MM.1S (cell line): ENCODE measurements at regions not wholly inside any gene's neighbourhood (a gene's known extent, or its start where the extent isn't known, plus 50 kb on each side); places are given as distances from the start of the nearest gene placed in this dataset.

Source experiments
- DNase-seq: peaks from one replicate; pipeline ENCODE4 v3.0.0-alpha.2; 2015
- H2AFZ ChIP-seq: fragments of 300-600 bp; sonication (generic); 2 replicates; pipeline ENCODE4 v1.6.0; 2016; ENCODE audit warnings: antibody characterized with exemption, low read length
- H3F3A ChIP-seq: fragments of 300-600 bp; sonication (generic); 2 replicates; pipeline ENCODE4 v1.6.1; 2016; ENCODE audit warnings: mild to moderate bottlenecking, antibody characterized with exemption, low read length, moderate library complexity, mixed read lengths; ENCODE audit not compliant: insufficient read depth
- H3K27ac ChIP-seq: fragments of 300-600 bp; sonication (generic); 2 replicates; pipeline ENCODE4 v1.5.1; 2016; ENCODE audit warnings: mild to moderate bottlenecking, low read length
- H3K27me3 ChIP-seq: fragments of 300-600 bp; sonication (generic); replicated peaks from 2 replicates; pipeline ENCODE4 v1.6.0; 2016; ENCODE audit warnings: low read length; ENCODE audit not compliant: insufficient read depth
- H3K36me3 ChIP-seq: fragments of 300-600 bp; sonication (generic); replicated peaks from 2 replicates; pipeline ENCODE4 v1.6.1; 2016; ENCODE audit warnings: mild to moderate bottlenecking, low read length, mixed read lengths; ENCODE audit not compliant: insufficient read depth
- H3K4me1 ChIP-seq: fragments of 300-600 bp; sonication (generic); 2 replicates; pipeline ENCODE4 v1.6.1; 2016; ENCODE audit warnings: low read length, mixed read lengths
- H3K4me2 ChIP-seq: fragments of 300-600 bp; sonication (generic); 2 replicates; pipeline ENCODE4 v1.6.0; 2016; ENCODE audit warnings: low read depth, low read length
- H3K4me3 ChIP-seq: fragments of 300-600 bp; sonication (generic); 2 replicates; pipeline ENCODE4 v1.5.1; 2016; ENCODE audit warnings: low read length, mixed read lengths
- H3K79me2 ChIP-seq: fragments of 300-600 bp; sonication (generic); 2 replicates; pipeline ENCODE4 v1.6.1; 2016; ENCODE audit warnings: mixed run types, low read length, mixed read lengths
- H3K9ac ChIP-seq: fragments of 300-600 bp; sonication (generic); 2 replicates; pipeline ENCODE4 v1.6.1; 2016; ENCODE audit warnings: low read length, mixed read lengths
- H3K9me2 ChIP-seq: fragments of 300-600 bp; sonication (generic); replicated peaks from 2 replicates; pipeline ENCODE4 v1.6.1; 2016; ENCODE audit warnings: mild to moderate bottlenecking, low read length, mixed read lengths; ENCODE audit not compliant: insufficient read depth
- H3K9me3 ChIP-seq: fragments of 300-600 bp; sonication (generic); replicated peaks from 2 replicates; pipeline ENCODE4 v1.6.1; 2016; ENCODE audit warnings: mild to moderate bottlenecking, low read length, mixed read lengths; ENCODE audit not compliant: insufficient read depth
- H4K20me1 ChIP-seq: fragments of 300-600 bp; sonication (generic); 2 replicates; pipeline ENCODE4 v1.6.1; 2016; ENCODE audit warnings: mild to moderate bottlenecking, low read length, moderate library complexity, mixed read lengths; ENCODE audit not compliant: insufficient read depth
- EZH2 ChIP-seq: fragments of 300-600 bp; sonication (generic); optimal IDR thresholded peaks from 2 replicates; pipeline ENCODE3; 2017; ENCODE audit warnings: low read depth, mild to moderate bottlenecking, antibody characterized with exemption, low read length, mixed read lengths
- EZH2phosphoT487 ChIP-seq: fragments of 300-600 bp; sonication (generic); IDR thresholded peaks from 2 replicates; pipeline ENCODE4 v1.6.1; 2018; ENCODE audit warnings: antibody characterized with exemption, low read length
- TF ChIP-seq, protein P1 (sequence below): fragments of 300-600 bp; sonication (generic); IDR thresholded peaks from 2 replicates; pipeline ENCODE4 v1.5.1; 2016; ENCODE audit warnings: antibody characterized with exemption, low read length, mixed read lengths

DNA sequence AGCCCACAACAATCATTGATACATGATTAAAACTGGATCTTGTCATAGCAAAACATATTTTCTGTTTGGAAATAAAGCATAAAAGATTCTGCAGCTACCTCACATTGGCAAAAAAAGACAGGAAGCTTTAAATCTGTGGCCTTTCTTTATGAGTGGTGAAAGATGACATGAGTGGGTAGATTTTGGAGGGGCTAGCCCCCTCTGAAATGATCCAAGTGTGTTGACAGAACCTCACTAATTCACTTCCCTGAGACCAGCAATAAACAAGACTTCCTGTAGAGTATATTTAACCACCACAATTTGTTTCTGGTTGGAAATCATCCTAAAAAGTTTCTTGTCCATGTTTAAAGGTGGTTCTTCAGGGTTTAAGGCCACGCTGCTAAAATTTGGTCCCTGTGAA lies 530.8 kb downstream of the SPATA31D1 start:
- no peak overlapping the region for H3K9ac ChIP-seq
- no peaks in the 10 kb centered on the region for H4K20me1 ChIP-seq
- no peak overlapping the region for H2AFZ ChIP-seq
- no peak overlapping the region for H3K4me3 ChIP-seq
- no peaks in the 10 kb centered on the region for H3K79me2 ChIP-seq
- no peaks in the 10 kb centered on the region for H3K4me1 ChIP-seq
- no peak overlapping the region for H3K27ac ChIP-seq
- H3K9me2 ChIP-seq, result no peaks in the 10 kb centered on the region
- no peak overlapping the region for H3K4me2 ChIP-seq
- TF ChIP-seq EZH2phosphoT487 (no peak), EZH2 (no peak)
- TF ChIP-seq, protein P1, sequence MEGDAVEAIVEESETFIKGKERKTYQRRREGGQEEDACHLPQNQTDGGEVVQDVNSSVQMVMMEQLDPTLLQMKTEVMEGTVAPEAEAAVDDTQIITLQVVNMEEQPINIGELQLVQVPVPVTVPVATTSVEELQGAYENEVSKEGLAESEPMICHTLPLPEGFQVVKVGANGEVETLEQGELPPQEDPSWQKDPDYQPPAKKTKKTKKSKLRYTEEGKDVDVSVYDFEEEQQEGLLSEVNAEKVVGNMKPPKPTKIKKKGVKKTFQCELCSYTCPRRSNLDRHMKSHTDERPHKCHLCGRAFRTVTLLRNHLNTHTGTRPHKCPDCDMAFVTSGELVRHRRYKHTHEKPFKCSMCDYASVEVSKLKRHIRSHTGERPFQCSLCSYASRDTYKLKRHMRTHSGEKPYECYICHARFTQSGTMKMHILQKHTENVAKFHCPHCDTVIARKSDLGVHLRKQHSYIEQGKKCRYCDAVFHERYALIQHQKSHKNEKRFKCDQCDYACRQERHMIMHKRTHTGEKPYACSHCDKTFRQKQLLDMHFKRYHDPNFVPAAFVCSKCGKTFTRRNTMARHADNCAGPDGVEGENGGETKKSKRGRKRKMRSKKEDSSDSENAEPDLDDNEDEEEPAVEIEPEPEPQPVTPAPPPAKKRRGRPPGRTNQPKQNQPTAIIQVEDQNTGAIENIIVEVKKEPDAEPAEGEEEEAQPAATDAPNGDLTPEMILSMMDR, result no peak
- H3K27me3 ChIP-seq, result no peaks in the 10 kb centered on the region
- no peaks in the 10 kb centered on the region for H3K9me3 ChIP-seq
- no peak for DNase-seq
- no peaks in the 10 kb centered on the region for H3F3A ChIP-seq
- no peaks in the 10 kb centered on the region for H3K36me3 ChIP-seq

DNA sequence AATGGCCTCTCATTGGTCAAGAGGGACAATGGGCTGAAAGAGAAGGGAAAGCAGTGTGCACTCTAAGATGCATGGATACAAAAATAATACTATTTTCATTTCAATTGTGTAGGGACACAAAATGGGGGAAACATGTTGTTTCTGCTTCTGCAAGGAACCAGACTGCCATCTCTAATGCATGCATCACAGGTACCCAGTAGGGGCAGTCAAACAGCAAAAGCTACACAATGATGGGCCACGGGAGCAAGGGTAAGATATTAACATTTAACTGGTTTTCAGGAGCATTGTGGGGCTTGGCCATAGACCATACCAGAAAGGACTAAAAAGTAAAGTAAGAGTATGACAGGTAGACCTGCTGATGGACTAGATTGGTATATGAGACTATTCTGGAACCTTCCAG lies 535.8 kb downstream of the SPATA31D1 start:
- H3K9ac ChIP-seq, result no peak overlapping the region
- H2AFZ ChIP-seq, result no peak overlapping the region
- no peaks in the 10 kb centered on the region for H3K9me2 ChIP-seq
- H3K9me3 ChIP-seq, result no peaks in the 10 kb centered on the region
- H3K4me3 ChIP-seq, result no peak overlapping the region
- H3K4me2 ChIP-seq, result no peak overlapping the region
- TF ChIP-seq, protein P1, result no peak
- TF ChIP-seq EZH2, result no peak
- no peak for TF ChIP-seq EZH2phosphoT487
- H3K36me3 ChIP-seq, result no peaks in the 10 kb centered on the region
- H3K79me2 ChIP-seq, result no peaks in the 10 kb centered on the region
- no peaks in the 10 kb centered on the region for H3K4me1 ChIP-seq
- H3K27me3 ChIP-seq, result no peaks in the 10 kb centered on the region
- no peak overlapping the region for H3K27ac ChIP-seq
- no peak for DNase-seq
- no peaks in the 10 kb centered on the region for H3F3A ChIP-seq
- no peaks in the 10 kb centered on the region for H4K20me1 ChIP-seq

- Histone ChIP-seq H3K4me2 (no peak overlapping the region), H3F3A (no peaks in the 10 kb centered on the region), H4K20me1 (no peaks in the 10 kb centered on the region), H3K27me3 (no peaks in the 10 kb centered on the region), H3K4me1 (no peaks in the 10 kb centered on the region), H3K4me3 (no peak overlapping the region), H3K9me3 (no peaks in the 10 kb centered on the region), H3K27ac (no peak overlapping the region), H3K79me2 (no peaks in the 10 kb centered on the region), H3K9me2 (no peaks in the 10 kb centered on the region), H3K9ac (no peak overlapping the region), H3K36me3 (no peaks in the 10 kb centered on the region), H2AFZ (no peak overlapping the region)
- TF ChIP-seq EZH2, result no peak
- DNase-seq, result no peak
Observed at GRCh38 chr9:82526577-82526976, 536.4 kb downstream of the RASEF start.

DNA sequence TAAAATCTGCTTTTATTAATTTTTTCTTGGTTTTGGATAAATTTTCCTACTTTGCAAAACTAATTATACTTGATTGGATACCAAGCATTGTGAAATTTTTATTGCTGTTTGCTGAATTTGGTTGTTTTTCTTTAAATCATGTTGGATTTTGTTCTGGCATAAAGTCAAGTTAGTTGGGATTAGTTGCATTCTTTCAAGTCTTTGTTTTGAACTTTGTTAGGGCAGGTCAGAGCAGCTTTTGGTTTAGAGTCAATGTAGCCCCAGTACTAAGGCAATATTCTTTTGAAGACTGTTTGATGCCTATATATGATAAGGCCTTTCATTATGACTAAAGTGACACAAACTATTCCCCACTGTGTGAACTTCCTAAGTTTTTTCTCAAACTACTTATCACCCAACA lies 531.1 kb downstream of the RASEF start:
- no peak for DNase-seq
- Histone ChIP-seq H3F3A (peaks cover 4% of the 10 kb centered on the region; the same call in 1 of the 2 replicates), H4K20me1 (no peaks in the 10 kb centered on the region), H3K9ac (no peak overlapping the region), H3K4me3 (no peak overlapping the region), H3K36me3 (no peaks in the 10 kb centered on the region), H3K27me3 (no peaks in the 10 kb centered on the region), H3K4me1 (peaks cover 11% of the 10 kb centered on the region), H3K9me2 (no peaks in the 10 kb centered on the region), H3K27ac (no peak overlapping the region), H2AFZ (no peak overlapping the region), H3K9me3 (no peaks in the 10 kb centered on the region), H3K79me2 (no peaks in the 10 kb centered on the region), H3K4me2 (no peak overlapping the region)
- no peak for TF ChIP-seq EZH2
